GM21619 (cell line): ENCODE measurements at regions not wholly inside any gene's neighbourhood (a gene's known extent, or its start where the extent isn't known, plus 50 kb on each side); places are given as distances from the start of the nearest gene placed in this dataset.
"Not testable (repeated sequence)": the region's sequence is repeated elsewhere in the genome, so short reads cannot be mapped to it uniquely, and the experiment has no call there.

ENCODE experiments used
- ATAC-seq: cut with Tn5 transposase; IDR thresholded peaks from one replicate; pipeline ENCODE4 v1.9.1; 2021; ENCODE audit not compliant: unreplicated experiment

DNA sequence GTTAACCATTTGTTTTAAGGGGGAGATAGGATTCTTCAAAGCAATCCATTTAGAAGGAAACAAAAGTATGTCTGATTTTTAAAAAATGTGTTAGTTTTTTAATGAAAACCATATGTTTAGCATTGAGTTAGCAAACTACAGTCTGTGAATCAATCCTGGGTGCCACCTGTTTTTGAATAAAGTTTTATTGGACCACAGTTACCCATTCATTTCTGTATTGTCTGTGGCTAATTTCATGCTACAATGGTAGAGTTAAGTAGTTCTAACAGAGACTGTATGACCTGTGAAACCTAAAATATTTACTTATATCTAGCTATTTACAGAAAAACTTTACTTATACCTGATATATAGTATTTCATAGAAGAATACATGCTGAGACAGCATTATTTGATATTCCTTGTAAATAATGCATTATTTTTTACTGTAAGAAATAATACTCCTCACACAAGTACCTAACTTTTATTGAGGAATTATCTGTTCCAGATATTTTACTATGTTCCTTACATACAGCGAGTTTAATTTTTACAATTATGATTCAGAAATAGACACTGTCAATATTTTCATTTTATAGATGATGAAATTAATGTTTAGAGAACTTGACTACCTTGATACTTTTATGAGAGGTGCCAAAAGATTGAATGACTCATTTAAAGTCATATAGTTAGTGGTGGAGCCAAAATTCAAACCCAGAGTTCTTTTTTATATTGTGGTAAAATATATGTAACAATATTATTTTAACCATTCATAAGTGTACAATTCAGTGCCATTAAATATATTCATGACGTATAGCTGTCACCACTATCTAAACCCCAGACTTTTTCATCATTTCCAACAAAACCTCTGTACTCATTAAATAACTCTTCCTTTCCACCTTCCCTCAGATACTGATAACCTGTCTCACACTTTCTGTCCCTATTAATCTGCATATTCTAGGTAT, 122.0 kb downstream of the GLUD2 start:
- no peak for ATAC-seq

DNA sequence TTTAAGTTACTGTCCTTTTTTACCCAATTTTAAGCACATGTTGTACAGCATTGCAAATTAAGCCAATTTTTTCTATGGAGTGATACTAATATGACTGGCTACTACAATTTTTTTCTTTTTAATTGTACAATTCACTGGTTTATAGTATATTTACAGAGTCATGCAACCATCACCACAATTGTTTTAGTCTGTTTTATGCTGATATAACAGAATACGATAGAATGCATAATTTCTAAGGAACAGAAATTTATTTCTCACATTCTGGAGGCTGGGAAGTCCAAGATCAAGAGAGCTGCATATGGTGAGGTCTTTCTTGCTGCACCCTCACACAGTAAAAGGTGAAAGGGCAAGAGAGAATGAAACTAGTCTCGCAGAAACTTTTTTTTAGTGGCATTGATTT, 125.3 kb downstream of the GLUD2 start:
- no peak for ATAC-seq

GRCh38 chrX:121179972-121180371, 132.6 kb downstream of the GLUD2 start:
- no peak for ATAC-seq

GRCh38 chrX:121191779-121192178, 144.4 kb downstream of the GLUD2 start:
- no peak for ATAC-seq

- no peak for ATAC-seq
Observed at GRCh38 chrX:121195719-121196118, 148.3 kb downstream of the GLUD2 start.

DNA sequence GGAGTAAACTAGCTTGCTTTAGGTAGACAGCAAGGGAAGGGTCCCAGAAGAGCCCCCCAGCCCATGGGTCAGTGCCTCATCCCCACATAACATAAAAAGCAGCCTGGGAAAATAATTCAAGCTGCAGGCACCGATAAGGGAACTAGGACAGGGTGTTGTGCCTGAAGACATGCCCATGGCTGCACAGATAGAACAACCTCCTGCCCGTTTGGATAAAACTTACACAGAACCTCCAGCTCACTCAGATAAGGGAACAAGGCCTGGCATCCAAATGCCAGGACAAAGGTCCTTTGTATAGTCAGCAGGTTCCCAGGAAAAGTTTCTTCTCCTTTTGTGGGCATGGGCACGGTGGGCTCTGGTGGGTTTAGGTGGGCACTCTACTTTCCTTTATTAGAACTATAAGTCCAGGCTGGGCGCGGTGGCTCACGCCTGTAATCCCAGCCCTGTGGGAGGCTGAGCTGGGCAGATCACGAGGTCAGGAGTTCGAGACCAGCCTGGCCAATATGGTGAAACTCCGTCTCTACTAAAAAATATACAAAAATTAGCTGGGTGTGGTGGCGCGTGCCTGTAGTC, 149.5 kb downstream of the GLUD2 start:
- ATAC-seq, result not testable (repeated sequence)

DNA sequence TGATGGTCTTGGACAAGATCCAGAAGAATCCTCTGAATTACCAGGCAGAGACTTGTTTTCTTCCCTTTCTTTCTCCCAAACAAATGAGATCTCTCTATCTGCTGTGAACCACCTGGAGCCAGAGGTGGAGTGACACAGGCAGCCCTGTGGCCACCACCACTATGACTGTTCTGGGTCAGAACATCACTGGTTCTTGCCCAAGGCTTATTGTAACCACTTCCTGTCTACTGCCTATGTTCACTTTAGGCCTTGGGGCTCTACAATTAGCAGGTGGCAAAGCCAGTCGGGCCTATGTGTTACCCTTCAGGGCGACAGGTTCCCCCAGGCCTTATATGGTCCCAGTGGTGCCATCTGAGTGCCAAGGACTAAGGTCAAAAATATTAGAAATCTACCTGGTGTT, 161.2 kb downstream of the GLUD2 start:
- ATAC-seq, result no peak

GRCh38 chrX:121216641-121217374, 169.4 kb downstream of the GLUD2 start:
- no peak for ATAC-seq

DNA sequence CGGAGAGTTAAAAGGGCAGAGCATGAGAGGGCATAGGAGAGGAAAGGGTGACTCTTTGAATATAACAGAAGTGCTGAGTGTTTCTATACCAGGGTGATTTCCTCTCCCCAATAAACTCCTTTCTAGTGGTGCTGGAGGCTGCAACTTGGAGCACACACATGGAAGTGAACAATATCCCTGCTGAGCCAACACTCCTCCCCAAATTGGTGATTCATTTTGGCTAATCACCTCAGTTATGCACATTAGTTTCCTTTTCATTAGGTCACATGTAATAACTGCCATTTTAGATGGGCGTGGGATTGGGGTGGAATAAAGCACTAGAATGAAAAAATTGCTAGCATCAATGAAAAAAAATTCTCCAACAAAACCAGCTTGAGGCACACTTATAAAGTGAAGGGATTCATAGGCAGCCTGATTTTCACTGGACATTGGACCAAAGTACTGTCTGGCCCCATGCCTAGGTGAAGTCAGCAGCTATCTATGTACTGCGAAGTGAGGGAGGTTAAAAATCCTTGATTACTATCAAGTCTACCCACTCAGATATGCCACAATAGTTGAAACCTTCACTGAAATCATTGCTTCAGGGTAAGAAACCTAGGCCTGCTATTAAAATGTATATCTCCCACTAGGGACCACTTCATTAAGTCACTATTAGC, 174.0 kb downstream of the GLUD2 start:
- ATAC-seq, result no peak

DNA sequence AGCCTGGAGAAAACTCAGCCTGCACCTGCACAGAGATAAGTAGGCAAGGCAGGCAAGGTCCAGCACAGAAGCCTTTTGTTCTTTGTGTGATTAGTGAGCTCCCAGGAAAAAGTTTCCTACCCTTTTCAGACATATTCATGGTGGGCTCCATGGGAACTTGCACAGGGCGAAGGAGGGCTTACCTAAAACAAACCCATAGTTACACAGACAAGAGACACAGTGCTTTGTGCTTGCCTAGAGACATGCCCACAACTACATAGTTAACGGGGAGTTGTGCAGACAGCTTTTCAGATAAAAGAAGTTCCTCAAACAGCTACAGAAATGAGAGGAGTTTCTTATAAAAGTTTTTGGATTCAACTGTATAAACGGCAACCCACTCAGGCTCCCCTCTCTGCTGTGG, 180.5 kb downstream of the GLUD2 start:
- ATAC-seq, result no peak

- no peak for ATAC-seq
Observed at GRCh38 chrX:121231566-121232358, 184.4 kb downstream of the GLUD2 start.

DNA sequence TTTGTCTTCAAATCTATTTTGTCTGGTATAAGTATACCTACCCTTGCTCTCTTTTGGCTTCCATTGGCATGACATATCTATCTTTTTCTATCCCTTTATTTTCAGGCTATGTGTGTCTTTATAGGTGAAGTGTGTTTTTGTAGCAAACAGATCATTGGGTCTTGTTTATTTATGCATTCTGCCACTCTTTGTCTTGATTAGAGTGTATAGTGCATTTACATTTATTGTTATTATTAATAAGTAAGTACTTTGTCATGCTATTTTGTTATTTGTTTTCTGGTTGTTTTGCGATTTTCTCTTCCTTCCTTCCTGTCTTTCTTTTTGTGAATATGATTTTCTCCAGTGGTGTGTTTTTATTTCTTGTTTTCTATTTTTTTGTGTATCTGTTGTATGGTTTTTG, 188.6 kb downstream of the GLUD2 start:
- no peak for ATAC-seq

DNA sequence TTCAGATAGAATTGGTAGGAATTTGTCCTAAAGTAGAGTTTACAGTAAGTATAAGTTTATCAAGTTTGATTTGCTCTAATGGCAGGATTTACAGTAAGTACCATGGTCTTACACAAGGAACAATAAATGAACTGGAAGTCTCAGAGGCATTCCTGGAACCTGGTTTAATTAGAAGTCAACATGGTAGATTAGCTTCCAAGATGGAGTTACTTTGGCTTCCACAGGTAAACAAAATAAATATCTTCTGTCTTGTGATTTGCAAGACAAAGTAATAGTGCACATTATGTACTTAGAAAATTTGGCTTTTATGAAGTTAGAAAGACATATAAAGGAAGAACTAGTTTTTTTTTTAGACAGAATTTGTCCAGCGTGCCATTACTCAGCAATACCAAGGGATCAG, 190.7 kb downstream of the GLUD2 start:
- no peak for ATAC-seq

GRCh38 chrX:121244511-121244910, 197.1 kb downstream of the GLUD2 start:
- no peak for ATAC-seq

DNA sequence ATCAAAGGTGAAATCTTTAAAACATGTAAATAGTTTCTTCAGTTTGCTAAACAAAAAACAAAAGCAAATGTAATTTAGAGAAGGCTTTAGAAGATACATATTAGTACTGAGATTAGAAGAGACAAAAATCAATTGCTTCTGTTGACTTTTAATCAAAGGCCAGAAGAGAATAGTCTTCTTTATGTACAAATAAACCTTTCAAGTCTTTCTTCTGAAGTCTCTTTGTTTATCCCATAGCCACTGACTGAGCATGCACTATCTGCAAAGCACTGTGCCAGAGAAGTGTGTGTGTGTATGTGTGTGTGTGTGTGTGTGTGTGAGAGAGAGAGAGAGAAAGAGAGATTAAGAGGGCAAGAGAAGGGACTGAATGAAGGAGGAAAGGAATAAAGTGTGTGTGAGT, 198.4 kb downstream of the GLUD2 start:
- no peak for ATAC-seq

GRCh38 chrX:121254336-121254735, 206.9 kb downstream of the GLUD2 start:
- ATAC-seq, result no peak

DNA sequence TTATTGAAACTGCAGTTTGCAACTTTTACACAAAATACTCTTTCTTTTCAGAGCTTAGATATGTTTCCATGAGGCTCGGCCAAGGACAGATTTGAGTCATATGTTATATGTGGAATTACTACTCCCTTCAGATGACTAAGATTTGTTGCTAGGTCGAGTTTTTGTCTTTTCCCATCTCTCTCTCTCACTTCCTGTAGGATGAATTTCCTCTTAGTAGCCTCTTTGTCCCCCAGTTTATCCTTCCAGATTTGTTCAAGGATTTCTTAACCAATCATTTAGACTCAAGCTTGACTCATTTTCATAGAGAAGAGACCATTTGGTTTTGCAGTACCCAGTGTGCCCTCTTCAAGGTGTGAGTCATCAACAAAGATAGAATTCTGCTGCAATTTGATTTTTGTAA, 209.2 kb downstream of the GLUD2 start:
- ATAC-seq, result no peak

GRCh38 chrX:121258545-121258944, 211.1 kb downstream of the GLUD2 start:
- no peak for ATAC-seq

DNA sequence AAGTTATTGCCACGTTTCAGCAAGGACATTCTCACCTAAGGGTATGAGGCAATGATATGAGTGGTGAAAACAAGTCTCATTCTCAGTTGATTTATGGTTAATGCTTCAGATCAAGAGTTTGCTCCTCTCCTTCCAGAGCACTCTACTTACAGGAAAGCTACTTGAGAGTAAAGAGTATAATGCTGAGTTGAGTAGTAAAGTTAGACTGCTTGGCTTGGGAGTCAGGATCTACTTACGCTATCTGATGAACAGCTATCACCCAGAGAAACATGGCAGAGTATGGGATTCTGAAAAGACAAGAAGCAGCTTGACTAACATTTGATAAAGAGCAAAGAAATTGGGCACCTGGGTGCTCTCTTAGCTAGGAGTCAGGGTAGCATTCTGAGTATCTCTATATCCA, 211.8 kb downstream of the GLUD2 start:
- no peak for ATAC-seq

DNA sequence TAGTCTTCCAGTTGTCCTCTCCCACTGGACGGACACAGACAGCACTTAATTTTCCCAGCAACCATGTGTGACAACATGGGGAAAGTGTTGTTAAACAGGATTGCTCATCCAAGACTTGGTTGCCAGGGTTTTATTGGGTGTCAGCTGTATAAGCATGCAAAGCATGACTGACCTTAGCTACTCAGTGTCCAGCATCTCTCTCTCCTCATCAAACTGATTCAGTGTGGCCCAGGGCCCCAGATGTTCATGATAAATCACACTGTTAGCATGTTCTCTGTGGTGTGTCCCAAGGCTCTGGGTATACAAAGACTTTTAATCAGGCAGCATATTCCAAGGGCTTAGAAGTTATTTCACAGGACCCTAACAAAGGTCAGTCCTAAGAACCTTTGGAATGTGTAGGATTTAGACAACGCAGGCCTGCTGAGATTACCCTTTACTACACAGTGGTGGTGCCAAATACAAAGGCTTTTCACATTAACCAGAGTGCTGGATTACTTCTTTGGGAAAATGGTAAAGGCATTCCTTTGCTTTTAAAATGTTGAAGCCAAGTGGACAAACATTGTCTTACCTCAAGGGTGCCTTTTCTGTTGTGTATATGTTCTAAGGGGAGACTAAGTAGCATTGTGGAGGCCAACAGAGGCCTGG, 213.3 kb downstream of the GLUD2 start:
- no peak for ATAC-seq
